ENCODE measurements at regions not wholly inside any gene's neighbourhood (a gene's known extent, or its start where the extent isn't known, plus 50 kb on each side); places are given as distances from the start of the nearest gene placed in this dataset.

GRCh38 chr3:106256249-106256957 is 387.6 kb upstream of the CBLB start:
- TF ChIP-seq CTCF (IDR thresholded peaks at IDR 0.05) (no peak), POLR2A (IDR thresholded peaks at IDR 0.05) (no peak)

Measured in body of pancreas (tissue), 4 donors.